GM19455 (cell line): ENCODE measurements at regions not wholly inside any gene's neighbourhood (a gene's known extent, or its start where the extent isn't known, plus 50 kb on each side); places are given as distances from the start of the nearest gene placed in this dataset.

Experiments
- ATAC-seq: cut with Tn5 transposase; IDR thresholded peaks from one replicate; pipeline ENCODE4 v1.9.1; 2021; ENCODE audit not compliant: unreplicated experiment

- ATAC-seq = no peak
These were observed 173.1 kb downstream of the NECTIN3 start for GRCh38 chr3:111244760-111245159.

GRCh38 chr3:111246967-111247760, 175.5 kb downstream of the NECTIN3 start:
- ATAC-seq = no peak

DNA sequence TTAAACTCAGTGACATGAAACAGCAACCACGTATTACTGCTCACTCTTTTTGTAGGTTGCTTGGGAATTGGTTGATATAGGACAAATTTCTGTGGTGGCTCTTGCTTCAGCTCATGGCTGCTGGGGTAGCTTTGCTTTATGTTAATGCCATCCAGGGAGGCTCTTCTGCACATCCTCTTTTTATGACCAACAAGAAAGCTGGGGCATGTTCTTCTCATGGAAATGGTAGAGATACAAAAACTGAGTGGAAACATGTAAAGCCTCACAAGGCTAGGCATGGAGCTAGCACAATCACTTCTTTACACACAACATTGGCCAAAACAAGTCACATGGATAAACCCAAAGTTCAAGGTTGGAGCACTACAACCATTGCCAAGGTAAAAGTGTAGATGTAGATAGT, 176.8 kb downstream of the NECTIN3 start:
- no peak for ATAC-seq

DNA sequence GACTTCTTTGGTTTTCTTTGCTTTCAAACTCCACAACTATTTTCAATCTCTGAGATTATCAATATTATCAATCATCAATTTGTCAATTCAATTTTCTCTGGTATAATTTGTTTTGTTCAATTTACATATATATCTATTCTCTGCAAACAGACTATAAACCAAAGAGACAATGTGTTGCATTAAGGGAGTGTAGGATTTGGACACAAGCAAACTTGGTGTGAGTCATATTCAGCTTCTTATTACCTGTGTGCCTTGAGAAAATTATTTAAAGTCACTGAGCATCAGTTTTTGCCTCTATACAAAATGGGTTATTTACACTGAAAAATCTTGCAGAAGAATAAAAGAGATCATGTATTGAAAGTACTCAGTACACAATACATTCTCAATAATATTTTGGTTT, 177.8 kb downstream of the NECTIN3 start:
- ATAC-seq = no peak

DNA sequence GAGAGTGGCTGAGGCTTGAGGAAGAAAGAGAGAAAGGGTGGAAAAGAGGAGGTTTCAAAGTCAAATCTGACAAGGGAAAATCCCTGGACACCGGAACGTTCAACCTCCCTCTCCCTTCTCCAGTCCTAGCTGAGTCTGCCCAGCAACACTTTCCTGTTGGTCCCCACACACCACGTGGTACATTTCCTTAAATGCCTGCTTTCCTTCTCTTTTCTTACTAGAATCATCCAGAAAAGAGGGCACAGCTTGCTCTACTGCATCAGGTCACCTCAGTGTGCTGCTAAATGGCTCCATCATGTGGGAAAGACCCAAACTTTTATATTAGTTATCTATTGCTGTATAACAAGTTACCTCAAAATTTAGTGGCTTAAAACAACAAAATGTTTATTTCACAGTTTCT, 181.2 kb downstream of the NECTIN3 start:
- ATAC-seq = no peak

DNA sequence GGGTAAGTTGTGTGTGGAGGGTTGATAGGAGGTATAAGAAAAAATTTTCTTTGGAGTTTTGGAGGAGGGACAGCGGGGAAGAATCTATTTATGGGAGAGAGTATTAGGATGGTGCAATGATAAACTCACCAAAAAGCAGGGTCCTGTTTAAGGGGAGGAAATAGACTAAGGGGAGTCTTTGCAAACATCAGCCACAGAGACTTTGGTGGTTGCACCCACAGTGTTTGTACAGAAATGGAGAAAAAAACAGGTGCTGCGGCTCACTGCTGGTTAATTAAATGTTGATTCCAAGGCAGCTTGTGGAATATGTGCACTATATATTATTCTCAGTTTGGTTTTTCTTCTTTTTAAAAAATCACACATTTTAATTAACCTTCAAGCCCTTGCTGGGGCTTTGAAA, 182.1 kb downstream of the NECTIN3 start:
- no peak for ATAC-seq

DNA sequence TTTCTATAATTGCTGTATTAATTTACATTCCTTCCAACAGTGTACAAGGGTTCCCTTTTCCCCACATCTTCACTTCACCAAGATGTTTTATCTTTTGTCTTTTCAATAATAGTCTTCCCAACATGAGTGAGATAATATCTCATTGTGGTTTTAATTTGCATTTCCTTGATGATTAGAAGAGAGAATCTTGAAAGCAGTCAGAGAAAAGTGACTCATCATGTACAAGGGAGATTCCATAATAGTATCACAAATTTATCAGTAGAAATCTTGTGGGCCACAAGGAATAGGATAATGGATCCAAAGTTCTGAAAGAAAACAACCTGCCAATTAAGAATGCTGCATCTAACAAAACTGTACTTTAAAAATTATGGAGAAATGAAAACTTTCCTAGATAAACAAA, 189.3 kb downstream of the NECTIN3 start:
- no peak for ATAC-seq

DNA sequence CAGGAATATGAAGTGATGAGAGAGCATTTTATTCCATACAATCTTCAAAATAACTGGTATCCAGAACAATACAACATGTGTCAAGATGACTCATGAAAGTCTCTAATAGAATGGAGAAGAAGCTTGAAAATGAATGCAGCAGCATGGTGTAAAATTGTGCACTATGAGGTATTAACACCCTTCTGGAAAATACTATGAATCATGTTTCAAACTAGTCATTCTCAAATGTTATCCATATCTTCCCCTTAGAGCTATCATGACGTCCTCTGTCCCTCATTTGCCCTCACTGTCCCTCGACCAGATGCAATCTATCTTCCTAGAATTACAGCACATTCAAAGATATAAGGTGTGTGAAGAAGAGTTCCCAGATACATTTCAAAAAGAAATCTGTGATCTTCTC, 198.2 kb downstream of the NECTIN3 start:
- no peak for ATAC-seq

GRCh38 chr3:111277226-111277625, 205.6 kb downstream of the NECTIN3 start:
- no peak for ATAC-seq

DNA sequence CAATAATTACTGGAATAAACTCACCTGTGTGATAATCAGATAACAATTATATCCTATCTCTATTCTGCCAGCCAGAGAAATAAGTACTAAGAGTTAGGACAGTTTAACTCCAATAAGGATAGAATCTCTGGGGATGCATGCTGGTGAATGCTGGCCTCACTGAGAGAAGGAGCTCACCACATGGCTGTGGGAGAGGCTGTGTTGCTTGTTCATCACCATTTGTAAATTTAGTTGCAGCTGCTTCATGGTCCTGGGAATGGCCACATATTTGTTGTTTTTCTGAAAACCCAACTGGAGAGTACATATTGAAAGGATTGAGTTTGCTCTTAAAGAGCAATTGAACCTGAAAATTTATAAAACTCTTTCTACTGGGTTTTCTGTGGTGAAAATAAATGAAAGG, 207.3 kb downstream of the NECTIN3 start:
- ATAC-seq = no peak

DNA sequence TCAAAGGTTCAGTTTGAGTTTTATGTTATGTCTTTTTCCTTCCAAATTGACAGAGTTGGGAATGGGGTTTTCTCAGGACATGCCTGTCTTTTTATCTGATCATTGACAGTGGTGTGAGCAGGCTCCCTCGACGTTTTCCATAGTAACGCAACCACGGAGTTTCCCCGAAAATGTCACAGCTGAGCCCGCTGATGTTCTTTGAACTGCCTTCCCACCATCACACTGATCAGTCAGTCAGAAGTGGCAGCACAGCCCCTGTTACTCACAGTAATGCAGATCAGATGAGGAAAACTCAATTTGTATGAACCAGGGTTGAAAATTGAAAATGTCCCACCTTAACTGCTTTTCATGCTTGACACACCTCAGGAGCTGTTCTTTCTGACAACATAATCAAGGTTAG, 210.4 kb downstream of the NECTIN3 start:
- no peak for ATAC-seq

- ATAC-seq = no peak
These were observed 211.5 kb downstream of the NECTIN3 start for GRCh38 chr3:111283165-111283564.

- ATAC-seq = no peak
These were observed 213.0 kb downstream of the NECTIN3 start for GRCh38 chr3:111284503-111285183.

DNA sequence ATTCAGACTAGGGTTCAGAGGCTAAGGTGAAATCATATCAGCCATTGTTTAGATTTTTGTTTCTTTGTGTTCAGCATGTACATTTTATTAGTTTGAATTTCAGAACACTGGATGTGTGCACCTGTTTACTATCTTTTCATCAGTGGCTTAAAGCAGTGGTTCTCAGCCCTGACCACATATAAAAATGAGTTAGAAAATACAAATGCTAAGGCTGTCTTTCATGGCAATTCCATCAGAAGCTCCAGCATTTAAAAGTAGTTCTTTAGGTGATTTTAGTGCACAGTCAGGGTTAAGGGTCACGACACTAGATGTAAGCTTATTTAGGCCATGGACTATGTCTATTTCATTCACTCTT, 213.5 kb downstream of the NECTIN3 start:
- no peak for ATAC-seq

- ATAC-seq = no peak
These were observed 214.1 kb downstream of the NECTIN3 start for GRCh38 chr3:111285694-111286093.

DNA sequence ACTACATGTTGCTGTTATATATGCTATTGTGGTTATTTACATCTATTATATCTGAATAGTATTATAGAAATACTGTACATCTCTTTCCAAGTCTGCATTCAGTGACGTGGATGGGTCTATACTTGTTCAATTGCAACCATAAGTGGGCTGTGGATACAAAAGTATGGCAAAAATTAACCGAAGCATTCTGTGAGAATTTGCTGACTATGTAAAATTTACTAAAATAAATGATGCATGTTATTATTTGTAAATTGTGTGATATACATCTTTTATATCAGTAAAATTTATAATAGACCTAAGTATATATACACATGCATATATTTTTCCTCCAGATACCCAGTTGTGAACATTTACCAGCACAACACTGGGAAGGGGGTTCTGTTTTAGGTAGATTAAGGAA, 215.1 kb downstream of the NECTIN3 start:
- ATAC-seq = no peak

DNA sequence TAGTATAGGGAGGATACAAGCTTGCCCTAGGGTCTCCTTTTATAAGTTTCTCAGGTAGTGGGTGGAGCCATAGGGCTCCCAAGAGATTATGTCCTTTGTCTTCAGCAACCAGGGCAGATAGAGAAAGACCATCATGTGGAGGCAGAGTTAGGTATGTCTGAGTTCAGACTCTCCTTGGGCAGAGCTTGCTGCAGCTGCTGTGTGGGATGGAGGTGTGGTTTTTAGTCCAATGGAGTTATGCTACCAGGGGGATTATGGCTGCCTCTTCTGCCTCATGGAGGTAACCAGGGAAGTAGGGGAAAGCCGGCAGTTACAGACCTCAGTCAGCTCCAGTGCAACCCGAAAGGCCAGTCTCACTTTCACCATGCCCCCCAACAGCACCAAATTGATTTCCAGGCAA, 220.5 kb downstream of the NECTIN3 start:
- ATAC-seq = no peak

- no peak for ATAC-seq
These were observed 227.6 kb downstream of the NECTIN3 start for GRCh38 chr3:111299192-111299615.

DNA sequence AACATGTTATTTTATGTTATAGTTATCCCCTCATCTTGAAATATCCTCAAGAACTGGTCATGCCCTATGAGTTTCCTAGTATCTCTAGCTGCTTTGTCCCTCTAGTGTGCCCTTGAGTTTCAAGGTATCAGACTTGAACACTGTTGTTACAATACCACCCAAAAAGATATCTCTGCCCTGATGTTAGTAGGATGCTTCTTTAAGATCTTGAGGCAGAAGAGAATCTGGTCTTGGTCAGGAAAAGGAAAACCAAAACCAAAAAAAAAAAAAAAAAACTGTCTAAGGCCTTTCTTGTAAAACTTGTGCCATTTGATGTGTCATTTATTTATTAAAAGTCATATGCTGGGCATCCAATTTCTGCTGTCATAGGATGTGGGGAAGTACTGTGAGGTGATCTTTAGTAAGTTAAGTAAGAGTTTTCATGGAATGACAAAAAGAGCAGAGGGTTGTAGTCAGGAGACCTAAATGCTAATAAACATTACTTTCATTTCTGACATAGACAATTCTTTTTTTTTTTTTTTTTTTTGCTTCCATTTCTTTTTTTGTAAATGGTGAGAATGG, 229.7 kb downstream of the NECTIN3 start:
- no peak for ATAC-seq

DNA sequence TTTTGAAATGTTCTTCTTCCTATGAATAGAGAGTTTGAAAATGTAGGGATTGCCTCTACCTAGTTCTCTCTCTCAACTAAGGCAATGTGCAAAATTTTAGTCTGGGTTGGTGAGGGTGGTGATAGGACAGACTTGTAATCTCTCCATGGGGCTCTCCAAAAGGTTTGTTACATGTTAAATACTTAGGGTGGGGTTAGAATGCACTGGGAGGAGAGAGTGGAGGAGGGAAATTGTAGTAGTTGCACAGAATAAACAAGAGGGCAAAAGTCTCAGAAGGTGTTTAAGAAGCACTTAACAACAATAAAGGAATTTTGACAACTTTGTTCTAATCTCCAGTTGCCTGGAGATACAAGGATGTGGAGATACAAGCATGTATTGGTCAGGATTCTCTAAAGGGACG, 230.4 kb downstream of the NECTIN3 start:
- no peak for ATAC-seq

- no peak for ATAC-seq
These were observed 232.1 kb downstream of the NECTIN3 start for GRCh38 chr3:111303760-111304159.

GRCh38 chr3:111307676-111308075, 234.3 kb upstream of the CD96 start:
- no peak for ATAC-seq
